ENCODE measurements at regions not wholly inside any gene's neighbourhood (a gene's known extent, or its start where the extent isn't known, plus 50 kb on each side); places are given as distances from the start of the nearest gene placed in this dataset.
A peak's percentile ranks its signal among the peaks of the same experiment; 100 is the strongest.

GRCh38 chr2:45256867-45257641, 247.8 kb upstream of the SIX2 start:
- TF ChIP-seq, protein P1, sequence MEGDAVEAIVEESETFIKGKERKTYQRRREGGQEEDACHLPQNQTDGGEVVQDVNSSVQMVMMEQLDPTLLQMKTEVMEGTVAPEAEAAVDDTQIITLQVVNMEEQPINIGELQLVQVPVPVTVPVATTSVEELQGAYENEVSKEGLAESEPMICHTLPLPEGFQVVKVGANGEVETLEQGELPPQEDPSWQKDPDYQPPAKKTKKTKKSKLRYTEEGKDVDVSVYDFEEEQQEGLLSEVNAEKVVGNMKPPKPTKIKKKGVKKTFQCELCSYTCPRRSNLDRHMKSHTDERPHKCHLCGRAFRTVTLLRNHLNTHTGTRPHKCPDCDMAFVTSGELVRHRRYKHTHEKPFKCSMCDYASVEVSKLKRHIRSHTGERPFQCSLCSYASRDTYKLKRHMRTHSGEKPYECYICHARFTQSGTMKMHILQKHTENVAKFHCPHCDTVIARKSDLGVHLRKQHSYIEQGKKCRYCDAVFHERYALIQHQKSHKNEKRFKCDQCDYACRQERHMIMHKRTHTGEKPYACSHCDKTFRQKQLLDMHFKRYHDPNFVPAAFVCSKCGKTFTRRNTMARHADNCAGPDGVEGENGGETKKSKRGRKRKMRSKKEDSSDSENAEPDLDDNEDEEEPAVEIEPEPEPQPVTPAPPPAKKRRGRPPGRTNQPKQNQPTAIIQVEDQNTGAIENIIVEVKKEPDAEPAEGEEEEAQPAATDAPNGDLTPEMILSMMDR (IDR thresholded peaks at IDR 0.05; ENCODE audit: insufficient read depth, low read length) = no peak
- DNase-seq (ENCODE audit: low read depth) = no peak
- H3K4me3 ChIP-seq (ENCODE audit: low read depth, low read length) = no peak overlapping the region

- no peak overlapping the region for H3K4me3 ChIP-seq (ENCODE audit: low read depth, low read length)
Observed at GRCh38 chr2:45256173-45256866, 247.1 kb upstream of the SIX2 start.

DNA sequence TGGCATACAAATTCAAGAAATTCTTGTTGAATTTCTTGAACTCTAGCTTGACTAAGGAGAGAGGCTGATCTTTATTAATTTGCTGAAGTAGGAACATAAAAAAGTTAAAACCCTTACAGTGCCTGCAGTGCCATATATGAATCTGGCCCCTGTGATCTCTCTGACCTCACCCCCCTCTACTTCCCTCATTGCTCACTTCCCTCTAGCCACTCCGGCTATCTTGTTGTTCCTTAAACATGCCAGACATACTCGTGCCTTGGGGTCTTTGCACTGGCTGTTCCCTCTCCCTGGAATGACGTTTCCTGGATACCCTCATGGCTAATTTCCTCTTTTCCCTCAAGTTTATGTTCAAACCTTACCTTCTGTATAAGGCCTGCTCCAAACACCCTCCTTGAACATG, 246.3 kb upstream of the SIX2 start:
- no peak for DNase-seq (ENCODE audit: low read depth)
- TF ChIP-seq, protein P1 (IDR thresholded peaks at IDR 0.05; ENCODE audit: insufficient read depth, low read length) = no peak
- no peak overlapping the region for H3K4me3 ChIP-seq (ENCODE audit: low read depth, low read length)

More at GRCh38 chr2:45256173-45256866, 247.1 kb upstream of the SIX2 start:
- DNase-seq (ENCODE audit: low read depth) = peak; percentile 56
- TF ChIP-seq, protein P1 (IDR thresholded peaks at IDR 0.05; ENCODE audit: insufficient read depth, low read length) = no peak

DNA sequence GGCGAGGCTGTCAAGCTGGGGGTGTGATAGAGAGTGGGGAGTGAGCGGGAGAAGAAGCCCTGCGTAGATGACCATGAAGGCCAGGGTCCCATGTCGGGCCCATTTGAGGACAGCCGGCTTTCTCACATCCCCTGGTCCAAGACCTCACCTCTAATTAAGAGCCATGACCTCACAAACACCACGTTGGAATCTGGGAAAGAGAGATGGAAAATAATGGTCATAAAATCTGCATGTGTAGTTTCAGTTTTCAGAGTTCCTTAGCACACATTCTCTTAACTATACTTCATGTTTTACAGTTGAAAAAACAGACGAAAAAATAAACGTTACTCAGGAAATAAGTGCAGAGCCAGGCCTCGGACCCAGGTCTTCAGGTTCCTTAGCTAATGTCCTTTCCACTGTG, 244.8 kb upstream of the SIX2 start:
- DNase-seq (ENCODE audit: low read depth) = no peak
- no peak overlapping the region for H3K4me3 ChIP-seq (ENCODE audit: low read depth, low read length)
- TF ChIP-seq, protein P1 (IDR thresholded peaks at IDR 0.05; ENCODE audit: insufficient read depth, low read length) = no peak

- DNase-seq (ENCODE audit: low read depth) = no peak
Observed at GRCh38 chr2:45253151-45253550, 243.9 kb upstream of the SIX2 start.

DNA sequence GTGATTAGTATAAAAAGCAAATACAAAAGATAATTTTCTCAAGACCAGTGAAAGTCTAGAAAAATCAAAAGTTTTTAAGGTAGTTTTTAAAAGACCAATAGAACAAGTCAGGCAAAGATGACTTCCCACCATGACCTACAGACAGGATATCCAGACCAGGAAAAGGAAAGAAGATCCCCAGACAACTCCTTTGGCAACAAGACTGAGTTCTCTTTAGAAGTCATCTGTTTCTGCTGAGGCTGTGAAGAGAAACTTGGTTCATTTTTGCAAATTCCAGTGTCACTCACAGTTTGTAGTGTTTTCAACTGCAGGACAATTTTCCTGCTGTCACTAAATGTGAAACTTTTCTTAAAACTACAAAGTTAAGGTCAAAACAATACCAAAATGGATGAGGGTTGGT, 240.9 kb upstream of the SIX2 start:
- DNase-seq (ENCODE audit: low read depth) = no peak
- TF ChIP-seq, protein P1 (IDR thresholded peaks at IDR 0.05; ENCODE audit: insufficient read depth, low read length) = no peak
- H3K4me3 ChIP-seq (ENCODE audit: low read depth, low read length) = no peak overlapping the region

More at GRCh38 chr2:45253151-45253550, 243.9 kb upstream of the SIX2 start:
- TF ChIP-seq, protein P1 (IDR thresholded peaks at IDR 0.05; ENCODE audit: insufficient read depth, low read length) = no peak
- H3K4me3 ChIP-seq (ENCODE audit: low read depth, low read length) = no peak overlapping the region
